ENCODE measurements at regions not wholly inside any gene's neighbourhood (a gene's known extent, or its start where the extent isn't known, plus 50 kb on each side); places are given as distances from the start of the nearest gene placed in this dataset.

GRCh38 chr10:25661632-25662031 lies 272.4 kb upstream of the MYO3A start:
- DNase-seq: no peak

- no peak for DNase-seq
Measured at GRCh38 chr10:25666276-25666675, 267.8 kb upstream of the MYO3A start.

GRCh38 chr10:25675204-25675603 lies 258.8 kb upstream of the MYO3A start:
- no peak for DNase-seq

GRCh38 chr10:25675615-25676014 lies 258.4 kb upstream of the MYO3A start:
- no peak for DNase-seq

GRCh38 chr10:25678220-25678619 lies 255.8 kb upstream of the MYO3A start:
- no peak for DNase-seq

GRCh38 chr10:25678666-25679065 lies 255.4 kb upstream of the MYO3A start:
- no peak for DNase-seq

- DNase-seq: no peak
Measured at GRCh38 chr10:25682203-25682851, 251.7 kb upstream of the MYO3A start.

GRCh38 chr10:25683344-25683743 lies 250.7 kb upstream of the MYO3A start:
- no peak for DNase-seq

- no peak for DNase-seq
Measured at GRCh38 chr10:25687521-25687920, 246.5 kb upstream of the MYO3A start.

GRCh38 chr10:25689346-25690100 lies 244.5 kb upstream of the MYO3A start:
- no peak for DNase-seq

GRCh38 chr10:25692761-25693160 lies 241.3 kb upstream of the MYO3A start:
- DNase-seq: no peak

- no peak for DNase-seq
Measured at GRCh38 chr10:25694206-25694933, 239.7 kb upstream of the MYO3A start.

GRCh38 chr10:25694971-25695370 lies 239.1 kb upstream of the MYO3A start:
- DNase-seq: no peak

GRCh38 chr10:25695586-25695985 lies 238.4 kb upstream of the MYO3A start:
- no peak for DNase-seq

- DNase-seq: no peak
Measured at GRCh38 chr10:25696013-25696708, 237.9 kb upstream of the MYO3A start.

- no peak for DNase-seq
Measured at GRCh38 chr10:25697412-25697811, 236.6 kb upstream of the MYO3A start.

GRCh38 chr10:25698638-25699037 lies 235.4 kb upstream of the MYO3A start:
- DNase-seq: no peak

- no peak for DNase-seq
Measured at GRCh38 chr10:25699631-25700030, 234.4 kb upstream of the MYO3A start.

- no peak for DNase-seq
Measured at GRCh38 chr10:25701652-25702051, 232.4 kb upstream of the MYO3A start.

GRCh38 chr10:25704622-25705021 lies 229.4 kb upstream of the MYO3A start:
- DNase-seq: no peak

GRCh38 chr10:25707572-25707971 lies 226.5 kb upstream of the MYO3A start:
- DNase-seq: no peak

- DNase-seq: no peak
Measured at GRCh38 chr10:25707976-25708671, 225.9 kb upstream of the MYO3A start.

GRCh38 chr10:25713894-25714240 lies 220.2 kb upstream of the MYO3A start:
- DNase-seq: no peak

Measured in activated T-cell treated with anti-CD3 and anti-CD28 coated beads for 4 hours (primary cell).